Activated T-cell treated with anti-CD3 and anti-CD28 coated beads for 24 hours (primary cell): ENCODE measurements at regions not wholly inside any gene's neighbourhood (a gene's known extent, or its start where the extent isn't known, plus 50 kb on each side); places are given as distances from the start of the nearest gene placed in this dataset.
"Not testable (repeated sequence)": the region's sequence is repeated elsewhere in the genome, so short reads cannot be mapped to it uniquely, and the experiment has no call there.

Experiments
- DNase-seq: peaks from one replicate; pipeline ENCODE4 v3.0.0-alpha.2; 2020; ENCODE audit warnings: low read depth

DNA sequence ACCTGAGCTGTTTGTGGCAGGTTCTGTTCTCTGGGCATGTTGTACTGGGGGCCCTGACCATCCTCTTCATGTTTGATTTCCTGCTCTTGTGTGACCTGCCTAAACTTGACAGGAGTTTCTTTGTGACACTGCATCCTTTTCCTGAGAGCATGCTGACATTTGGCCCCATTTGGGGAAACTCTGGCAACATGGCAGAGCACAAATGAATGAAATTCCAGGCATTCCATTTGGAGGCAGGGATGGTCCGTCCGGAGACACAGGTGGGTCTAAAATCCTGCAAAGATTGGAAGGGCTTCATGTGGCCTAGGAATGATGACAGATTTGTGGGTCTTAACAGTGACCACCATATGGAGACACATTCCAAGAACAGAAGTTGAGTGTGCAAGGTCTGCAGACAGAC is 184.0 kb downstream of the FCRL5 start:
- no peak for DNase-seq

- DNase-seq, result no peak
Measured at GRCh38 chr1:157367870-157368269, 184.4 kb downstream of the FCRL5 start.

DNA sequence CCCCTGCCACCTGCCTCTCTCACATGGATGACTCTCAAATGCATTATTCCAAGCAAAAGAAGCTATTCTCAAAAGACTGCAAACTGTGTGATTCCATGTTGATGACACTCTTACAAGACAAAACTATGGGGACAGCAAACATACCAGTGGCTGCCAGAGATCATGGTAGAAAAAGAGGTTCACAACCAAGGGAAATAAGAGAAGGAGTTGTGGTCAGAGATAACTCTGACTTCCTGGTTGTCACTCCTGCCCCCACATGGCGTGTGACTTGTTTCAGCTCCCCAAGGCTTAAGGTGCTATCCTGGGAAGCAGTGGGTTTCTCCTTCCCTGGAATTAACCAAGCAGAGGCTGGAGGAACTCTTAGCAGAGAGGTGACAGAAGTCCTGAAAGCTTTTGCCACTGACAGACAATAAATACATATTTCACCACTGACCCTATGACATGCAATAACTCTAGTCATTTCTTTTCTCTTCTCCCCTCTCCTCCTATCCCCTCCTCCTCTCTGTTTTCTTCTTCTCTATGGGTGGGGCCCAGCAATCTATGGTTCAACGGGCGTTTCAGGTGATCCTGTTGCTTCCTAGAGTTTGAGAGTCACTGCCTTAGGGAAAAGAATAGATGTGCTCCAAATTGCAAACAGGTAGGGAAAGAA is 185.1 kb downstream of the FCRL5 start:
- DNase-seq, result no peak

DNA sequence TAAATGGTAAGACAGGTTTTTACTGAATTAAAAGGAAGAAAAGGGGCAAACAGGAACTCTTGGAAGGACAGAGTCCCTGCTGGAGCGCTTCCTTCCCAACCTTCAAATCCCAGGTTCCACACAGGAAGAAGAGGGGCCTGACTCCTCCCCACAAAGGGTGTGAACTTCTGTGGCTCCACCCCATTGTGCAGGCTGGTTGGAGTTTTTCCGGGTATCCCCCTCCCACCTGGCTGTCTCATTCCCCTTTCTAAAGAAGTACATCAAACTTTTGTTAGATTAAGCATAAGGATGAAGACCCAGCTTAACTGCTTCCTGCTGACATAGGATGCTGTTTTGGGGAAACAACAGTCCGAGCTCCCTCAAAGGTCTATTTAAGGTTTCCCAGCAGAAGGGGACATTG is 187.7 kb downstream of the FCRL5 start:
- DNase-seq, result no peak

- no peak for DNase-seq
Measured at GRCh38 chr1:157363660-157364140, 188.6 kb downstream of the FCRL5 start.

- DNase-seq, result no peak
Measured at GRCh38 chr1:157360023-157360390, 192.3 kb downstream of the FCRL5 start.

DNA sequence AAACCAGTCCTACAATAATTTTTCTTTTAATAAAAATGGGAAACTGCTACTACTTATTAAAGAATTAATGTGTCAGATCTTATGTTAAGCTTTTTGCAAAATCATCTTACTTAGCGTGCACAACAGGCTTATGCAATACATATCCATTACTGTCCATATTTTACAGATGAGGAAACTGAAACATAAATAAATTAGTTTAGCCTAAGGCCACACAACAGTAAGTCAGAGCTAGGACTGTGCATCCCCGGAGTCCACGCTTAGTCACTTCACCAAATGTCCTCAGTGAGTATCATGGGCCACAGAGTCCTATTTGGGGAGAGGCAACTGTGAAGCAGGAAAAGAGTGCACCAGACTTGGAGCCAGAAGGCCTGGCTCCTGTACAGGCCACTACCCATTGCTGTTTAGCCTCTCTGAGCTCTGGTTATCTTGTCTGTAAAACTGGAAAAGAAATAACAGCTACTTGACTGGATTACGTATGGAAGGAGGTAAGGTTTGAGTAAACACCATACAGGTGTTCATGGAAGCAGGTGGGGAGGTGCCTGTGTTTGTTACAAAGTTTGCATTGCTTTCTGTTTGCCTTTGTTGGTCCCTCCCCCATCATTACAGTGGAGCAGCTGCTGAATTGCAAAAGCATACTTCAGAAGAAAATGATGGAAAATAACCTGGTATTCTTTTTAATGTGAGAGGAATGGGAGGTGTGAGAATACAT is 192.8 kb downstream of the FCRL5 start:
- DNase-seq, result no peak

- DNase-seq, result no peak
Measured at GRCh38 chr1:157357111-157357510, 195.2 kb downstream of the FCRL5 start.

DNA sequence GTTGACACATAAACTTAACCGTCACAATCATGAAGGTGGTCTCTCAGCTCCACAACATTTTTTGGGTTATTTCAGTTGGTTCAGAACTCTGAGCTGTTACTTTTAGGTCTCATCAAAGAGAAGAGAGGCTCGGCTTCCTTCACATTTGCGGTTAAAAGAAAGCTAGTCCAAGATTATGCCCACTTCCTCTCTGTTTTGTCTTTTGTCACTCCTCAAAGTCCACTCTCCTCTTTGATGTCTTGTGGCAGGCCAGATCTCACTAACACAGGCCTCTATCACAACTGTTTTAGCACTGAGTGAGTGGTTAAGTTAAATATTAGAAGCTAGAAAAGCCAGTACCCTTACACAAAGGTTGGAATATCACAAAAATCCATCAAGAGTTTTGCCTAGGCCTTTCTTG is 195.7 kb downstream of the FCRL5 start:
- DNase-seq, result no peak

DNA sequence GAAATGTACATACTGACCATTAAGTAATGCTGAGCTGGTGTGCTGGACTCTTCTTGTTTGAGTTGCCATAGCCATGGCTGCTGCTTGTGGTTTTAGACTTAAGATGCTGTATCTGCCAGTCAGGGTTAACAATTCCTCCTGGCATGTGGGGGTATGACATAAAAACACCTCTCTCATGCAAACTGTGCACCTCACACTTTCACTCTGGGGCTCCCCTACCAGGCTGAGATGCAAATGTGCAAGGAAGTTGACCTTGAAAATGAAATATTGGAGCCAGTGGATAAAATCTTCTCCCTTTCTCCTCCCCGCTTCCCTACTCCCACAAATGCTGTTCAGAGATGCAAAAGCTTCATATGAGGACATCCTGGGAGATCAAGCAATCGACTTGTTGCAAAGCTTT is 198.8 kb downstream of the FCRL5 start:
- DNase-seq, result no peak

DNA sequence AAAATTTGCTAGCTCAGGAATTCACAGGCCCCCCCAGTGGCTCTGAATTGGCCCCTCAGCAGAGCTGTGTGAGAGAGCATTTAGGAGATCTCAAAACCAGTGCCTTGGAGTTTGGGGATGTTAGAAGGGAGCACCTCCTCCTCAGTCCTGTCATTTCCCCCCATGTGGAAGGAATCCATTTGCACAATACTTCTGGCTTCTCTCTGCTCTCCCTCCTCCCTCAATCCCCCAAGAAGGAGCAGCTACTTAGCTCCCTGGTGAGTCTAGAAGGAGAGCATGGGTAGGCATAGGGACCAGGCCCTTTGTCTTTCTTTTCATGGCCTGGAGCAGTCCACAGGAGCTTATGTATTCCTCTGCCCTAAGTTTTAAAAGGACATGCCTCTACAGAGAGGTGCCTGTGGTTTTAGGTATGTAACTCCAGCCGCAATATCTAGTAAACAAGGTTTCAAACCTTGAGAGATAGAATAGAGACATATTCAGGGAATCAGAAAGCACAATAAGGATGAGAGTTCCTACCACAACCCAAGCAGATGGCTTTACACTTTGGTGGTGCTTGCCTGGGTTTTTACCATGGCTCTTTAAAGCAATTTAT is 199.4 kb downstream of the FCRL5 start:
- no peak for DNase-seq

GRCh38 chr1:157352216-157352615 is 200.1 kb downstream of the FCRL5 start:
- no peak for DNase-seq

DNA sequence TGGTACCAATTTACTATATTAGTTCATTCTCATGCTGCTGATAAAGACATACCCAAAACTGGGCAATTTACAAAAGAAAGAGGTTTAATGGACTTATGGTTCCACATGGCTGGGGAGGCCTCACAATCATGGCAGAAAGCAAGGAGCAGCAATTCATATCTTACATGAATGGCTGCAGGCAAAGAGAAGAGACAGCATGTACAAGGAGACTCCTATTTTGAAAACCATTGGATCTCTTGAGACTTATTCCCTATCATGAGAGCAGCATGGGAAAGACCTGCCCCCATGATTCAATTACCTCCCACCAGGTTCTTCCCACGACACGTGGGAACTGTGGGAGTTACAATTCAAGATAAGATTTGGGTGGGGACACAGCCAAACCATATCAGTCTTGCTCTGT is 200.5 kb downstream of the FCRL5 start:
- not testable (repeated sequence) for DNase-seq

DNA sequence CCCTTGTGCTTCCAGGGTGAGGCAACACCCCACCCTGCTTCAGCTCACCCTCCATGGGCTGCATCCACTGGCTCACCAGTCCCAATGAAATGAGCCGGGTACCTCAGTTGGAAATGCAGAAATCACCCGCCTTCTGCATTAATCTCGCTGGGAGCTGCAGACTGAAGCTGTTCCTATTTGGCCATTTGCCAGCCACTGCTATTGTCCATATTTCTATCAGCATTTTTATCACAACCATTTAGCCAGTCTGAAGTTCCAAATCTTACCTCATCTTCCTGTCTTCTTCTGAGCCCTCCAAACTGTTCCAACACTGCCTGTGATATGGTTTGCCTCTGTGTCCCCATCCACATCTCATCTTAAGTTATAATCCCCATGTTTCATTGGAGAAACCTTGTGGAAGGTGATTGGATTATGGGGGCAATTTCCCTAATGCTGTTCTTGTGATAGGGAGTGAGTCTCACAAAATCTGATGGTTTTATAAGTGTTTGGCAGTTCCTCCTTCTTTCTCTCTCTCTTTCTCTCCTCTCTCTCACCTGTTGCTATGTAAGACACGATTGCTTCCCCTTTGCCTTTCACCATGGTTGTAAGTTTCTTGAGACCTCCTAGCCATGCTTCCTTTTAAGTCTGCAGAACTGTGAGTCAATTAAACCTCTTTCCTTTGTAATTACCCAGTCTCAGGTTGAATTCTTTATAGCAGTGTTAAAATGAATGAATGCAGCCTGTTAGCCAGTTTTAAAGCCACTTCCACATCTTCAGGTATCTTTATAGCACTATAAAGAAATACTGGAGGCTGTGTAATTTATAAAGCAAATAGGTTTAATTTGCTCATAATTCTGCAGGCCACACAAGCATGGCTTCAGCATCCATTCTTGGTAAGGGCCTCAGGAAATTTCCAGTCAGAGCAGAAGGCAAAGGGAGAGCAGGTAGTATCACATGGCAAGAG is 203.5 kb downstream of the FCRL5 start:
- DNase-seq, result no peak

GRCh38 chr1:157347506-157347905 is 204.8 kb downstream of the FCRL5 start:
- no peak for DNase-seq

DNA sequence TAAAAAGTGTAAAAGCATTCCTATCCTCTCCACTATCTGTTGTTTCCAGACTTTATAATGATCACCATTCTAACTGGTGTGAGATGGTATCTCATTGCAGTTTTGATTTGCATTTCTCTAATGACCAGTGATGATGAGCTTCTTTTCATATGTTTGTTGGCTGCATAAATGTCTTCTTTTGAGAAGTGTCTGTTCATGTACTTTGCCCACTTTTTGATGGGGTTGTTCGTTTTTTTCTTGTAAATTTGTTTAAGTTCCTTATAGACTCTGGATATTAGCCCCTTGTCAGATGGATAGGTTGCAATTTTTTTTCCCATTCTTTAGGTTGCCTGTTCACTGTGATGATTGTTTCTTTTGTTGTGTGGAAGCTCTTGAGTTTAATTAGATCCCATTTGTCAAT is 199.6 kb upstream of the ETV3 start:
- DNase-seq, result not testable (repeated sequence)

DNA sequence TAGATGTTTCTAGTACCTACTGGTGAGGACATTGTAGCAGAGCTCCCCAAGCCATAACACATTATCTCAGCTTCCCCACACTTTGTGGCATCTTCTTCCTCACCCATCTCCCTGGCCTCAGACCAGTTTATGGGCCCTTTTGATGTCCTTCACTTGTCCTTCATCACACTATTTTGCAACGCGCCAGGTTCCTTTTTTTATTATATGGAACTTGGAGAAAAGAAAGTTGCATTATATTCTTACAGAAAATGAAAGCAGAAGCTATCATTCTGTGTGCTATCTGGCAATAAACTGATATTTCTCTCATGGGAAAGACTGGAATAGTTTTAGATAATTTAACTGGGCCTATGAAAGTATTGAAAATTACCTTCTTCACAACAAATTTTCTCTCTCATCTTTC is 196.9 kb upstream of the ETV3 start:
- no peak for DNase-seq

DNA sequence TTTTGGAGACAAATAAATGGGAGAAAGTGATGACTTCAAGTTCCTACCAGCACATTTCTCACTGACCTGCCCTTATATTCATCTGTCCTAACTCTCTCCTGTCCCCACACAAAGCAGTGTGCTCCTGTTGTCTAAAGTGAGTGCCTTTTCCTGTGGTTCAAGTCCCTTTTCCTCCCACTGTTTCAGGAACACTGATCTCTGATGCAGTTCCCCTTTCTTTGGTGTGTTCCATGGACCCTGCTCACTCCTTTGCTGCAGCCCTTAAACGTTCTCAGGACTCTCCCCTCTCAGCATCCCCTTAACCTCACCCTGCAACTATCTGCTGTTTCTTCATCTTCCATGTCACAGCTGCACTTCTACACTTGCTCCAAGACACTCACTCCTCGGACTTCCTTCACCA is 195.8 kb upstream of the ETV3 start:
- no peak for DNase-seq

DNA sequence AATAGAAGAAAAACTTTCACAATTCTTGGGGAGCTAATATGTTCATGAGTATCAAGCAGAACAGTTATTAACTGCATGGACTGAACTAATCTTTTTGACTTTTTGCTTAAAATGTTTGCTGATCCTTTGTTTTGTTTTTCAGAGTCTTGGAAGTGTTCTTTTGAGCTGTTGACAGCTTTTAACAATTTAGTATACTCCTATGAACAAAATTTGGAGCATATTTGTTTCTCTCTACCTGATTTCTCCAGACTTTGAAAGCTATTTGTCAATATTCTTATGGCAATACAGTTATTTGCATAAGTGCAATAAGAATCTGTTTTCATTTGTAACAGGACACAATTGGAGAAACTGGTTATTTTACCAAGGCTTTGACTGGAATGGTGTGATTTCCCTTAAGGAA is 192.0 kb upstream of the ETV3 start:
- DNase-seq, result not testable (repeated sequence)

- not testable (repeated sequence) for DNase-seq
Measured at GRCh38 chr1:157328120-157328519, 189.9 kb upstream of the ETV3 start.

DNA sequence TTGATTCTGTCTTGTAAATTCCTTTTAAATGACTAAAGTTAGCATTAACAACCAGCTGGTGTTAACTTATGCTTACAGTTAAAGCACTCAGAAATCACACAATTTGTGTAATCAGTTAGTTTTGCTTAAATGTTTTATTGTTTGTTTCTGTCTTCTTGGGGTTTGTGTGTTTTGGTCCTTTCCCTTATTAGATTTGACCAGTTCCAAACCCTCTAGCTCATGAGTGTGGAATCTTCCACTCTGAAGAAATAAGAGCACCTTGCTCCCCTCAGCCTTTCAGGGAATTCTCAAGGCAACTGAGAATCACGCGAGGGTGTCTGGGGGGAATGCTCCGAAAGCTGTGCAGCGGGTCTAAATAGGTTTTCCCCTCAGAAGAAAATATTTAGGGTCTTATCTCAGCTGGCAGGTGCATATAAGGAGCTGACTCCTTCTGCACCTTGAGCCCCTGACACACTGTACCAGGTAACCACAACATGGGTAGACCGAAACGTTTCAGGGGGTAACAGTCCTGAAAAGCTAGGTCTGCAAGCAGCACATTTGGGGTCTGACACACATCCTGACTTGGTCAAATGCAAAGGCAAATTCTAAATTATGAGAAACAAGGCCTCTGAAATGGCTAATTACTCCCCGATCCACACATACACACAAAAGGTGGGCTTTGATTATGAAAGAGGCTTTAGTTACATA is 188.1 kb upstream of the ETV3 start:
- DNase-seq, result no peak

DNA sequence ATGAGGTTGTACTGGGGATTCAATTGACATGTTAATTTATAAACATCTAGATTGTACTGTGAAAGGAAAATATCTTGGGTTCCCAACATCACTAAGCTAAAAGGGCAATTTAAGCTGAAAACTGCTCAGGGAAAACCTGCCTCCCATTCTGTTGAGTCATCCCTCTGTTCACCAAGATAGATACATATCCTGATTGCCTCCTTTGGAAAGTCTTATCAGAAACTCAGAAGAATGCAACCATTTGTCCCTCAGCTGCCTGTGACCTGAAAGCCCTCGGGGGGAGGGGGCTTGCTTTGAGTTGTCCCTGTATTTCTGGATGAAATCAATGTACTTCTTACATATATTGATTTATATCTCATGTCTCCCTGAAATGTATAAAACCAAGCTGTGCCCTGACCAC is 187.0 kb upstream of the ETV3 start:
- no peak for DNase-seq
